ENCODE measurements at regions not wholly inside any gene's neighbourhood (a gene's known extent, or its start where the extent isn't known, plus 50 kb on each side); places are given as distances from the start of the nearest gene placed in this dataset.

GRCh38 chr2:62379566-62379965, 126.4 kb downstream of the TMEM17 start:
- DNase-seq (ENCODE audit: low read depth) = no peak
- no peak for TF ChIP-seq CTCF (IDR thresholded peaks at IDR 0.05; ENCODE audit: insufficient read depth, low read length)
- H3K4me3 ChIP-seq (ENCODE audit: low read depth, low read length) = no peak overlapping the region

GRCh38 chr2:62375113-62375420, 130.9 kb downstream of the TMEM17 start:
- no peak overlapping the region for H3K4me3 ChIP-seq (ENCODE audit: low read depth, low read length)

GRCh38 chr2:62374301-62375112, 131.5 kb downstream of the TMEM17 start:
- TF ChIP-seq CTCF (IDR thresholded peaks at IDR 0.05; ENCODE audit: insufficient read depth, low read length) = no peak
- no peak for DNase-seq (ENCODE audit: low read depth)
- H3K4me3 ChIP-seq (ENCODE audit: low read depth, low read length) = no peak overlapping the region

More at GRCh38 chr2:62375113-62375420, 130.9 kb downstream of the TMEM17 start:
- TF ChIP-seq CTCF (IDR thresholded peaks at IDR 0.05; ENCODE audit: insufficient read depth, low read length) = no peak
- no peak for DNase-seq (ENCODE audit: low read depth)

GRCh38 chr2:62372824-62373223, 133.2 kb downstream of the TMEM17 start:
- DNase-seq (ENCODE audit: low read depth) = no peak
- H3K4me3 ChIP-seq (ENCODE audit: low read depth, low read length) = no peak overlapping the region
- TF ChIP-seq CTCF (IDR thresholded peaks at IDR 0.05; ENCODE audit: insufficient read depth, low read length) = no peak

- TF ChIP-seq CTCF (IDR thresholded peaks at IDR 0.05; ENCODE audit: insufficient read depth, low read length) = no peak
- H3K4me3 ChIP-seq (ENCODE audit: low read depth, low read length) = no peak overlapping the region
- DNase-seq (ENCODE audit: low read depth) = no peak
Observed at GRCh38 chr2:62370321-62371250, 135.4 kb downstream of the TMEM17 start.

GRCh38 chr2:62369541-62370202, 136.3 kb downstream of the TMEM17 start:
- TF ChIP-seq CTCF (IDR thresholded peaks at IDR 0.05; ENCODE audit: insufficient read depth, low read length) = no peak
- DNase-seq (ENCODE audit: low read depth) = no peak
- no peak overlapping the region for H3K4me3 ChIP-seq (ENCODE audit: low read depth, low read length)

All from fibroblast of the aortic adventitia (primary cell).